Activated naive CD4-positive, alpha-beta T cell treated with anti-CD3 and anti-CD28 coated beads, Interleukin-2, amount 50 U/mL, for 72 hours (primary cell): ENCODE measurements at regions not wholly inside any gene's neighbourhood (a gene's known extent, or its start where the extent isn't known, plus 50 kb on each side); places are given as distances from the start of the nearest gene placed in this dataset.

Experiments
- ATAC-seq, 2 donors: fragments of 150-1000 bp; cut with Tn5 transposase; 2 replicates each; pipeline ENCODE4 v1.10.0; 2021; ENCODE audit warnings: mild to moderate bottlenecking in 2 of 2, moderate library complexity in 2 of 2
- DNase-seq, 2 donors: peaks; one replicate each; pipeline ENCODE4 v3.0.0; 2021 to 2022; ENCODE audit warnings: low spot score in 2 of 2
- H3K27ac Mint-ChIP-seq, 2 donors: one replicate each; pipeline ENCODE4 v1.8.0; 2022; ENCODE audit warnings: mild to moderate bottlenecking in 2 of 2, mixed read lengths in 2 of 2
- H3K36me3 Mint-ChIP-seq, 2 donors: one replicate each; pipeline ENCODE4 v1.8.0; 2022; ENCODE audit warnings: mixed read lengths in 2 of 2
- H3K9me3 Mint-ChIP-seq, 2 donors: one replicate each; pipeline ENCODE4 v1.8.0; 2022; ENCODE audit warnings: mixed read lengths in 2 of 2

- DNase-seq: no peak
- H3K27ac Mint-ChIP-seq: no peak overlapping the region
- no peak for ATAC-seq
- no peaks in the 10 kb centered on the region for H3K36me3 Mint-ChIP-seq
- H3K9me3 Mint-ChIP-seq: no peaks in the 10 kb centered on the region
Measured at GRCh38 chr20:24747881-24748595, 201.0 kb upstream of the CST7 start.

DNA sequence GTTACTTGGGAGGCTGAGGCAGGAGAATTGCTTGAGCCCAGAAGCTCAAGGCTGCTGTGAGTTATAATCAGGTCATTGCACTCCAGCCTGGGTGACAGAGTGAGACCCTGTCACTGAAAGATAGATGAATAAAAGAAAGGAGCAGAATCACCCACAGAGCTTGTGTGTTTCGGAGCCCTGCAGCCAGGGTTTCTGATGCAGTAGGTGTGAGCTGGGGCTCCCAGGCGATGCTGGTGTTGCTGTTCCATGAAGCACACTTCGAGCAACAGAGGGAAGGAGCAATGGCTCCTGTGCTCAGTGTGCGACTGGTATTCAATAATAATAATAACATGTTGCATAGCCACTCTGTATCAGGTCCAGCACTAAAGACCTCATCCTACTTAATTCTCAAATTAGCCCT lies 197.5 kb upstream of the CST7 start:
- DNase-seq: no peak
- no peak for ATAC-seq
- Mint-ChIP-seq H3K36me3 (no peaks in the 10 kb centered on the region), H3K9me3 (no peaks in the 10 kb centered on the region), H3K27ac (no peak overlapping the region)

- H3K27ac Mint-ChIP-seq: no peak overlapping the region
- ATAC-seq: no peak
Measured at GRCh38 chr20:24752612-24753011, 196.5 kb upstream of the CST7 start.

GRCh38 chr20:24753130-24753529 lies 195.9 kb upstream of the CST7 start:
- H3K36me3 Mint-ChIP-seq: no peaks in the 10 kb centered on the region
- no peak for ATAC-seq
- no peak for DNase-seq
- no peak overlapping the region for H3K27ac Mint-ChIP-seq
- H3K9me3 Mint-ChIP-seq: no peaks in the 10 kb centered on the region

More at GRCh38 chr20:24752612-24753011, 196.5 kb upstream of the CST7 start:
- DNase-seq: no peak
- Mint-ChIP-seq H3K36me3 (no peaks in the 10 kb centered on the region), H3K9me3 (no peaks in the 10 kb centered on the region)

- Mint-ChIP-seq H3K36me3 (no peaks in the 10 kb centered on the region), H3K9me3 (no peaks in the 10 kb centered on the region), H3K27ac (no peak overlapping the region)
- ATAC-seq: no peak
- no peak for DNase-seq
Measured at GRCh38 chr20:24754691-24755090, 194.4 kb upstream of the CST7 start.

GRCh38 chr20:24755411-24755922 lies 193.6 kb upstream of the CST7 start:
- ATAC-seq (no peak), DNase-seq (no peak)
- Mint-ChIP-seq H3K27ac (no peak overlapping the region), H3K36me3 (no peaks in the 10 kb centered on the region), H3K9me3 (no peaks in the 10 kb centered on the region)

DNA sequence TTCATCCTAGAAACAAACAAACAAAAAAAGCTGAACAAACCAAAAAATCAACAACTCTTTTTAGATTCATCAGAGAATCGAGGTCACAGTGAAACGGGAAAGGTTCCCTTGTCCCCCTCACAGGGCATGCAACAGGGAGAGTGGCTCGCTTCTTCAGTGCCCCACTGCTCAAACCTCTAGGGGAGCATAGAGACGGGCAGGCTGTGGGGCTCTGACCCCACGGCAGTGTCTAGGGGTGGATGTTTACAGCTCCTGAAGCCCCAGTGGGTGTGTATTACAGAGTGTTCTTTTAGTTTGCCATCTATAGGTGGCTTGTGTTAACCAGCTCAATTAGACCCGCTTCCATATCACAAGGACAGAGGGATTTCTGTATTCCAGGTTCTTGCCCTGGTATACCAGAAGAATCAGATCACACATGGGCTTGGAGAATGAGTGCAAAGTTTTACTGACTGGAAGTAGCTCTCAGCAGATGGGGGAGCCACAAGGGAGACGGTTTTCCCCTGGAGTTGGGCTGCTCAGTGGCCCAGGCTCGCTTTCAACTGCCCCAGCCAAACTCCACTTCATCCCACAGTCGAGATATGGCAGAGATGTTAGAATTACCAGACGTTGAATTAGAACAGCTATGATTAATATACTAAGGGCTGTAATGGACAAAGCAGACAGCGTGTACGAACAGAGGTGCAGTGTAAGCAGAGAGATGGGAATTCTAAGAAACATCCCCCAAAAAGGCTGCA lies 192.6 kb upstream of the CST7 start:
- no peaks in the 10 kb centered on the region for H3K9me3 Mint-ChIP-seq
- ATAC-seq: no peak
- no peaks in the 10 kb centered on the region for H3K36me3 Mint-ChIP-seq

DNA sequence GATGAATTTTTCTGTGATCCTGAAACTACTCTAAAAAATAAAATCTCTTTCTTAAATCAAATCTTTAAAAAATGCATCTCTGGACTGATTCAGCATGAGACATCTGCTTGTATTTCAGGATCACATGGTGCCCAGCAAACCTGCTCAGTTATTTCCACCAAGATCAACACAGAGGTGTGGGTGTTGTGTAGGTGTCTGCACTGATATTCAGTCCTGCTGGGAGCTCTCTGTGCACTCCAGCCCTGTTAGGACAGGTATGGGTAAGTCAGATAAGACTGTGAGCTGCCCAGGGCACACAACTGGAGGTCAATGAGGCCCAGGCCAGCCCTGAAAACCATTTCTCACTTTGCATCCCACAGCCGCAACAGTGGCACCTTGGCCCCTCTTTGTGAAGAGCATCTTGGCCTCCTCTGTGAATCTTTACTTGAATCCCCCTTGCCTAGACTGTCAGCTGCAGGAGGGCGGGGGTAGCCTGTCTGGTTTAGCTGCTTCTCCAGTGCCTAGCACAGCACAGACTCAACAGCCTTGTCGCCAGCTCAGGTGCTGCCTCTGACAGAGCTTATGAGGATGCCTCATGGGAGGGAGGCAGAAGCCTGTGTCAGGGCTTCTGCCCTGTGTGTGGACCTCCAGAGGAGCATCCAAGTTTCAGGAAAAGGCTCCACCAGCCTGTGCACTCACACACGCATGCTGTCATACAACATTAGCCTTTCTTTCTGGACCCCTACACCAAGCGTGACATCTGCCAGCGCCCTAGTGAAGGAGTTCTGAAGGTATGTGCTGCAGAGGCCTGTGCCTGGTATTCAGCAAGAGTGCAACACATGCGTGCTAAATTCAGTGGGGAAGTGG lies 187.6 kb upstream of the CST7 start:
- no peak overlapping the region for H3K27ac Mint-ChIP-seq
- H3K36me3 Mint-ChIP-seq: no peaks in the 10 kb centered on the region
- H3K9me3 Mint-ChIP-seq: no peaks in the 10 kb centered on the region
- ATAC-seq: no peak
- no peak for DNase-seq

More for the DNA sequence above, 192.6 kb upstream of the CST7 start:
- H3K27ac Mint-ChIP-seq: no peak overlapping the region
- no peak for DNase-seq

DNA sequence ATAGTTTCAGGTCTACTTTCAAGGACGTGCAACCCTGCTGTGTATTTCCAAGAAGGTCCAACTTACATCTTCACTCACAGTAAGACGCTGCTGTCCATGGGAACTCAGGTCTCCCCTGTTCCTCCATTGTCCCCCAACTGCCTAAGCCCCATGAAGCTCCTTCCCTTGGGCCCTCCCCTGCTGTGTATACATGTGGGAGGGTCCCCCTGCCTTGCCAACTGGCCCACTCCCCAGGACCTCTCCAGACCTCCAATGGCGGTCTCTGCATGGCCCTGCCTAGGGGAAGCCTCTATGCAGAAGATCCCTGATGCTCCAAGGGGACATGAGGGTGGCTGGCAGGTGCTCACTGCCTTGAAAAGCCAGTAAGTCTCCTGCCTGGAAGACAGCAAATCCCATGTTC lies 186.7 kb upstream of the CST7 start:
- DNase-seq: no peak
- Mint-ChIP-seq H3K36me3 (no peaks in the 10 kb centered on the region), H3K27ac (no peak overlapping the region), H3K9me3 (no peaks in the 10 kb centered on the region)
- ATAC-seq: no peak

DNA sequence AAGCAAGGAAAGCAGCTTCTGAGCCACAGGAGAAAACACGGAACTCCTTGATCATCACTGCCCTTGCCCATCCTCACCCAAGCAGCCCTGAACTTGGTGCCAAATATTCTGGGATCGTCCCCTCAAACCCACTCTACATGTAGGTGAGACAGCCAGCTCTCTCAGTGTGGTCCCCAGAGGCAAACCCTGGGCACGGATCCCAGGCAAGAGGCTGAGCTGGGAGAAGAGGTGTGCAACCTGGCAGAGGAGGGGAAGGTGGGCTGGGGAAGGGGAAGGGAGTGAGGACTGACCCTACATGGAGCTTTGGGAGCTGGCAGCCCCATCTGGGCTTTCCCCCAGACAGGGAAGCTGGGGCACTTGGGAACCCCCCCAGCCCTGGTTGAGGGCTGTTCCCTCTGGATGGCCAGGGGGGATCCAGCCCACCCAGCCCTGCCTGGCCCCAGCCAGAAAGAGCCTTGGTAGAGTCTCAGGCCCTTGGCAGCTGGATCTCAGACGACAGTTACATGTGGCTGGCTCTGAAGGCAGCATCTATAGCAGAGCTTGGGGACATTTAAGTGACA lies 186.2 kb upstream of the CST7 start:
- ATAC-seq (no peak), DNase-seq (no peak)
- Mint-ChIP-seq H3K9me3 (no peaks in the 10 kb centered on the region), H3K27ac (no peak overlapping the region), H3K36me3 (no peaks in the 10 kb centered on the region)

DNA sequence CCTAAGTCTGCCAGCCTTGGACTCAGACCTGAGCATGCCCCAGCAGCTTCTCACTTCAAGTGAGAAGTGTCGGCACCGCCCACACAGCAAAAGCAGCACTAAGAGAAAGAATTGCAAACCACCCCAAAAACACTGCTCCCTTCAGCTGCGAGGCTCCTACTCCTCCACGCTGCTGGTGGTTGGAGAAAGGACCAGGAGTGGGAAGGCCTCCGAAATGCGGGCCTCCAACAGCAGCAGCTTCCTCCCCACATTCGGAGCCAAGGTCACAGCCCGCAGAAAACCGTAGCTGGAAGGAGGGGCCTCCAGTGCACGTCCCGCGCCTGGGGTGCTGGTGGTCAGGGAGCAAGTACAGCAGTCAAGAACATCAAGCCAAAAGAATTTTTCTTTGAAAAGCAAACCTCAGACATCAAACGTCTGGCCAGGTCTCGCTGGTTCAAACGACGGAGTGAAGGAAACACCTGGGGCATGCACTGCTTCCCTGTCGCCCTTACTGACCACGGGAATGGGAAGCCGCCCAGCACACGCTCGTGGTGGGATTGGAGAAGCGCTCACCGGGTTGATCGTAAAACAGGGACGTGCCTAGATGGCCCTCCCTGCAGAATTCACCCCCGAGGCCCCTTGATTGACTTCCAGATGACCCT lies 185.6 kb upstream of the CST7 start:
- H3K9me3 Mint-ChIP-seq: no peaks in the 10 kb centered on the region
- DNase-seq: no peak
- no peak for ATAC-seq
- no peak overlapping the region for H3K27ac Mint-ChIP-seq
- no peaks in the 10 kb centered on the region for H3K36me3 Mint-ChIP-seq

GRCh38 chr20:24764027-24764793 lies 184.9 kb upstream of the CST7 start:
- no peak overlapping the region for H3K27ac Mint-ChIP-seq
- H3K9me3 Mint-ChIP-seq: no peaks in the 10 kb centered on the region
- no peaks in the 10 kb centered on the region for H3K36me3 Mint-ChIP-seq
- ATAC-seq (no peak), DNase-seq (no peak)

DNA sequence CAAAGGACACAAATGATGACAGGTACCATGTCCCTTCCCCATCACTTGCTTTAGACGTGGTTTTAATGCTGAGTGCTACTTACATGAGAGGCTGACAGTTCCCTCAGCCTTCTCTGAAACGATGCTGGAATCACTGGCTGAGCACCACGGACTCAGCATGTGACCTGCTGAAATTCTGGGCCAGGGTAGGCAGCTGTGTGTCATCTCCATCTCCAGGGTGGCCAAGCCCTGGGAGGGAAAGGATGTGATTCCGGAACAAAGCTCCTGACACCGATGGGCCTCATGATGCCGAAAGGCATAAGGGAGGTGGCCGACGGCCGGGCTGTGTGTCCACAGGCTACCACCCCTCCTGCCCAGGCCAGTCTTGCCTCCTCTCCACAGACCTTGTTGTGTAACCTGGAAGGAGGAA lies 184.3 kb upstream of the CST7 start:
- Mint-ChIP-seq H3K36me3 (no peaks in the 10 kb centered on the region), H3K27ac (no peak overlapping the region), H3K9me3 (no peaks in the 10 kb centered on the region)
- no peak for DNase-seq
- ATAC-seq: no peak

- ATAC-seq: no peak
- Mint-ChIP-seq H3K27ac (no peak overlapping the region), H3K36me3 (no peaks in the 10 kb centered on the region), H3K9me3 (no peaks in the 10 kb centered on the region)
- DNase-seq: no peak
Measured at GRCh38 chr20:24765316-24766142, 183.5 kb upstream of the CST7 start.

DNA sequence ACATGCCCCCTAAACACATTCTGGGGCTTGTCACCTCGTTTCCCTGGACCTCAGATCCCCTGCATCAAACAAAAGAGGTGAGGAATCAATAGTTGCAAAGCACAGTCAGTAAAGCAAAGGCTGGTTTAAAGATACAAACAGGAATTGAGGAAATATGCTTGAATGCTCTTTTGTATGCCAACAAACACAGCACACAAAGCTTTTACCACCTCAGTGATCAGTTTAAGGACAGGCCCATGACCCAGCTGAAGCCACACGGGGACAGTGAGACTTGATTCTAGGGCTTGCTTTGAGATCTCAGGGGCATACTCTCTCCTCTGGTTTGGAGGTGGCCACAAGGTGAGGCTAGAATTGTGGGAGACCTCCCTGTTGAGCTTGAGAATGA lies 182.9 kb upstream of the CST7 start:
- Mint-ChIP-seq H3K9me3 (no peaks in the 10 kb centered on the region), H3K36me3 (no peaks in the 10 kb centered on the region), H3K27ac (no peak overlapping the region)
- no peak for ATAC-seq
- DNase-seq: no peak
